MV-4-11 (cell line): ENCODE measurements at regions not wholly inside any gene's neighbourhood (a gene's known extent, or its start where the extent isn't known, plus 50 kb on each side); places are given as distances from the start of the nearest gene placed in this dataset.

Source experiments
- DNase-seq: peaks from one replicate; lab custom pipeline; 2025; lab: John Stamatoyannopoulos, UW

- no peak for DNase-seq
Observed at GRCh38 chr1:104671684-104672353, 922.1 kb downstream of the AMY1C start.

- DNase-seq, result no peak
Observed at GRCh38 chr1:104699433-104699832, 949.7 kb downstream of the AMY1C start.

GRCh38 chr1:104702731-104703130 lies 953.0 kb downstream of the AMY1C start:
- DNase-seq, result no peak

GRCh38 chr1:104706631-104707147 lies 957.0 kb downstream of the AMY1C start:
- DNase-seq, result peak; percentile 1

- DNase-seq, result no peak
Observed at GRCh38 chr1:104718752-104719151, 969.1 kb downstream of the AMY1C start.

GRCh38 chr1:104720741-104721140 lies 971.0 kb downstream of the AMY1C start:
- no peak for DNase-seq

- DNase-seq, result no peak
Observed at GRCh38 chr1:104726917-104727316, 977.2 kb downstream of the AMY1C start.

- DNase-seq, result no peak
Observed at GRCh38 chr1:104733866-104734265, 984.2 kb downstream of the AMY1C start.

GRCh38 chr1:104745875-104746274 lies 996.2 kb downstream of the AMY1C start:
- DNase-seq, result no peak

GRCh38 chr1:104746994-104747393 lies 997.3 kb downstream of the AMY1C start:
- DNase-seq, result no peak

- DNase-seq, result peak; percentile 96
Observed at GRCh38 chr1:104760017-104760416, 1010.3 kb downstream of the AMY1C start.

GRCh38 chr1:104761961-104762570 lies 1012.4 kb downstream of the AMY1C start:
- no peak for DNase-seq

- DNase-seq, result peak; percentile 67
Observed at GRCh38 chr1:104765085-104765484, 1015.4 kb downstream of the AMY1C start.

- no peak for DNase-seq
Observed at GRCh38 chr1:104768466-104768865, 1018.8 kb downstream of the AMY1C start.

GRCh38 chr1:104780470-104781078 lies 1030.9 kb downstream of the AMY1C start:
- DNase-seq, result no peak

GRCh38 chr1:104785575-104786187 lies 1036.0 kb downstream of the AMY1C start:
- no peak for DNase-seq

GRCh38 chr1:104787866-104788510 lies 1038.3 kb downstream of the AMY1C start:
- no peak for DNase-seq

GRCh38 chr1:104791030-104791429 lies 1041.3 kb downstream of the AMY1C start:
- DNase-seq, result no peak

- no peak for DNase-seq
Observed at GRCh38 chr1:104794035-104794434, 1044.3 kb downstream of the AMY1C start.

- DNase-seq, result no peak
Observed at GRCh38 chr1:104795931-104796330, 1046.2 kb downstream of the AMY1C start.

GRCh38 chr1:104797982-104798381 lies 1048.3 kb downstream of the AMY1C start:
- DNase-seq, result no peak

- no peak for DNase-seq
Observed at GRCh38 chr1:104801344-104801743, 1051.6 kb downstream of the AMY1C start.
